ENCODE measurements at regions not wholly inside any gene's neighbourhood (a gene's known extent, or its start where the extent isn't known, plus 50 kb on each side); places are given as distances from the start of the nearest gene placed in this dataset.
A peak's percentile ranks its signal among the peaks of the same experiment; 100 is the strongest.
"Not testable (repeated sequence)": the region's sequence is repeated elsewhere in the genome, so short reads cannot be mapped to it uniquely, and the experiment has no call there.

GRCh38 chr5:119895066-119895465 lies 265.7 kb downstream of the FAM170A start:
- DNase-seq (ENCODE audit: low spot score), result no peak

- no peak for DNase-seq (ENCODE audit: low spot score)
Observed at GRCh38 chr5:119896826-119897536, 267.6 kb downstream of the FAM170A start.

GRCh38 chr5:119897537-119898370 lies 268.4 kb downstream of the FAM170A start:
- no peak for DNase-seq (ENCODE audit: low spot score)

- DNase-seq (ENCODE audit: low spot score), result no peak
Observed at GRCh38 chr5:119899981-119900380, 270.6 kb downstream of the FAM170A start.

- no peak for DNase-seq (ENCODE audit: low spot score)
Observed at GRCh38 chr5:119902593-119902992, 273.2 kb downstream of the FAM170A start.

GRCh38 chr5:119913425-119913824 lies 284.1 kb downstream of the FAM170A start:
- DNase-seq (ENCODE audit: low spot score), result no peak

- DNase-seq (ENCODE audit: low spot score), result no peak
Observed at GRCh38 chr5:119919279-119919678, 289.9 kb downstream of the FAM170A start.

- no peak for DNase-seq (ENCODE audit: low spot score)
Observed at GRCh38 chr5:119926301-119926700, 296.9 kb downstream of the FAM170A start.

GRCh38 chr5:119928974-119929373 lies 299.6 kb downstream of the FAM170A start:
- no peak for DNase-seq (ENCODE audit: low spot score)

GRCh38 chr5:119930490-119930889 lies 301.1 kb downstream of the FAM170A start:
- no peak for DNase-seq (ENCODE audit: low spot score)

GRCh38 chr5:119943148-119943547 lies 313.8 kb downstream of the FAM170A start:
- no peak for DNase-seq (ENCODE audit: low spot score)

GRCh38 chr5:119945691-119946090 lies 316.3 kb downstream of the FAM170A start:
- no peak for DNase-seq (ENCODE audit: low spot score)

GRCh38 chr5:119948162-119948561 lies 318.8 kb downstream of the FAM170A start:
- peak; percentile 43 for DNase-seq (ENCODE audit: low spot score)

- no peak for DNase-seq (ENCODE audit: low spot score)
Observed at GRCh38 chr5:119949426-119949999, 320.2 kb downstream of the FAM170A start.

- DNase-seq (ENCODE audit: low spot score), result no peak
Observed at GRCh38 chr5:119951330-119951934, 322.1 kb downstream of the FAM170A start.

GRCh38 chr5:119953474-119953873 lies 324.1 kb downstream of the FAM170A start:
- DNase-seq (ENCODE audit: low spot score), result no peak

GRCh38 chr5:119954106-119954505 lies 324.7 kb downstream of the FAM170A start:
- DNase-seq (ENCODE audit: low spot score), result no peak

- DNase-seq (ENCODE audit: low spot score), result no peak
Observed at GRCh38 chr5:119961993-119962392, 332.6 kb downstream of the FAM170A start.

- no peak for DNase-seq (ENCODE audit: low spot score)
Observed at GRCh38 chr5:119966028-119966427, 336.7 kb downstream of the FAM170A start.

- no peak for DNase-seq (ENCODE audit: low spot score)
Observed at GRCh38 chr5:119968690-119969089, 339.3 kb downstream of the FAM170A start.

- DNase-seq (ENCODE audit: low spot score), result not testable (repeated sequence)
Observed at GRCh38 chr5:119987077-119987476, 357.7 kb downstream of the FAM170A start.

GRCh38 chr5:119991625-119992024 lies 362.3 kb downstream of the FAM170A start:
- DNase-seq (ENCODE audit: low spot score), result no peak

GRCh38 chr5:119996128-119996527 lies 366.8 kb downstream of the FAM170A start:
- DNase-seq (ENCODE audit: low spot score), result no peak

Data from globus pallidus (tissue), 1 donor.